ENCODE measurements at regions not wholly inside any gene's neighbourhood (a gene's known extent, or its start where the extent isn't known, plus 50 kb on each side); places are given as distances from the start of the nearest gene placed in this dataset.

- Histone ChIP-seq H3K4me2 (ENCODE audit: low read length) (no peak overlapping the region), H2AFZ (ENCODE audit: low read length) (no peak overlapping the region)
Observed at GRCh38 chr6:40256224-40256623, 322.0 kb upstream of the MOCS1 start.

DNA sequence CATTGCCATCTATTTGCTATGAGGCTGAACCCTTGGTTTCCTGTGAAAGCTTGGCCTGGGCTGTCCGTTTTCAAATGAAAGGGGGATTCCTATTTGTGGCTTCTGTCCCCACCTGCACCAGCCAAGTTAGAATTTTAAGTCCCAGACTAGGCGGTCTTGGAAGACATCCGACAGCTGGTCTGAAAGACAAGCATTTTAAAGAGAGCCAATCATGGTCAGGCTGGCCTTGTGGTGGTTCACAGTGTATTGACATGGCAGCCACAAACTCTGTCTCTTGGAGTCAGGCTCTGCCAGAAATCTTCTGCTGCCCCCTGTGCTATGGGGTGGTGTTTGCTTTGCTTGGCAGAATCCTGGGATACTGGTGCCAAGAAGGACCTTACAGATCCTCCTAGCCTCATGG, 319.2 kb upstream of the MOCS1 start:
- Histone ChIP-seq H3K79me2 (ENCODE audit: insufficient read depth, low read length) (no peaks in the 10 kb centered on the region), H3K36me3 (ENCODE audit: insufficient read depth, low read length) (no peaks in the 10 kb centered on the region), H3K9me3 (ENCODE audit: low read length) (no peaks in the 10 kb centered on the region), H3K27ac (ENCODE audit: low read depth, low read length, poor library complexity, severe bottlenecking) (no peak overlapping the region), H3K4me2 (ENCODE audit: low read length) (no peak overlapping the region), H3K4me3 (ENCODE audit: low read depth, low read length, poor library complexity, severe bottlenecking) (no peak overlapping the region), H4K20me1 (ENCODE audit: insufficient read depth, low read length) (no peaks in the 10 kb centered on the region), H2AFZ (ENCODE audit: low read length) (no peak overlapping the region), H3K9ac (ENCODE audit: low read length) (no peak overlapping the region), H3F3A (ENCODE audit: insufficient read depth, low read length) (no peaks in the 10 kb centered on the region), H3K9me2 (ENCODE audit: low read depth, low read length) (no peaks in the 10 kb centered on the region), H3K4me1 (ENCODE audit: insufficient read depth, low read length, severe bottlenecking) (peaks cover 5% of the 10 kb centered on the region), H3K27me3 (ENCODE audit: insufficient read depth, low read length) (no peaks in the 10 kb centered on the region)
- TF ChIP-seq CTCF (IDR thresholded peaks at IDR 0.05; ENCODE audit: low read length) (no peak), EZH2 (IDR thresholded peaks at IDR 0.05; ENCODE audit: borderline replicate concordance, low read length) (no peak)

More at GRCh38 chr6:40256224-40256623, 322.0 kb upstream of the MOCS1 start:
- Histone ChIP-seq H3K27me3 (ENCODE audit: insufficient read depth, low read length) (no peaks in the 10 kb centered on the region), H3K4me1 (ENCODE audit: insufficient read depth, low read length, severe bottlenecking) (peaks cover 5% of the 10 kb centered on the region), H3K9ac (ENCODE audit: low read length) (no peak overlapping the region), H3K27ac (ENCODE audit: low read depth, low read length, poor library complexity, severe bottlenecking) (no peak overlapping the region), H3K4me3 (ENCODE audit: low read depth, low read length, poor library complexity, severe bottlenecking) (no peak overlapping the region), H3K9me2 (ENCODE audit: low read depth, low read length) (no peaks in the 10 kb centered on the region), H3F3A (ENCODE audit: insufficient read depth, low read length) (no peaks in the 10 kb centered on the region), H3K36me3 (ENCODE audit: insufficient read depth, low read length) (no peaks in the 10 kb centered on the region), H3K79me2 (ENCODE audit: insufficient read depth, low read length) (no peaks in the 10 kb centered on the region), H3K9me3 (ENCODE audit: low read length) (no peaks in the 10 kb centered on the region), H4K20me1 (ENCODE audit: insufficient read depth, low read length) (no peaks in the 10 kb centered on the region)
- TF ChIP-seq CTCF (IDR thresholded peaks at IDR 0.05; ENCODE audit: low read length) (no peak), EZH2 (IDR thresholded peaks at IDR 0.05; ENCODE audit: borderline replicate concordance, low read length) (no peak)

GRCh38 chr6:40252531-40253258, 318.4 kb upstream of the MOCS1 start:
- no peaks in the 10 kb centered on the region for H3K36me3 ChIP-seq (ENCODE audit: insufficient read depth, low read length)
- no peak overlapping the region for H2AFZ ChIP-seq (ENCODE audit: low read length)
- no peak overlapping the region for H3K27ac ChIP-seq (ENCODE audit: low read depth, low read length, poor library complexity, severe bottlenecking)
- no peaks in the 10 kb centered on the region for H4K20me1 ChIP-seq (ENCODE audit: insufficient read depth, low read length)
- H3F3A ChIP-seq (ENCODE audit: insufficient read depth, low read length) = no peaks in the 10 kb centered on the region
- no peak for TF ChIP-seq EZH2 (IDR thresholded peaks at IDR 0.05; ENCODE audit: borderline replicate concordance, low read length)
- TF ChIP-seq CTCF (IDR thresholded peaks at IDR 0.05; ENCODE audit: low read length) = no peak
- H3K4me2 ChIP-seq (ENCODE audit: low read length) = no peak overlapping the region
- peaks cover 5% of the 10 kb centered on the region for H3K4me1 ChIP-seq (ENCODE audit: insufficient read depth, low read length, severe bottlenecking)
- no peaks in the 10 kb centered on the region for H3K27me3 ChIP-seq (ENCODE audit: insufficient read depth, low read length)
- H3K9me3 ChIP-seq (ENCODE audit: low read length) = no peaks in the 10 kb centered on the region
- no peaks in the 10 kb centered on the region for H3K9me2 ChIP-seq (ENCODE audit: low read depth, low read length)
- no peak overlapping the region for H3K4me3 ChIP-seq (ENCODE audit: low read depth, low read length, poor library complexity, severe bottlenecking)
- no peaks in the 10 kb centered on the region for H3K79me2 ChIP-seq (ENCODE audit: insufficient read depth, low read length)
- H3K9ac ChIP-seq (ENCODE audit: low read length) = no peak overlapping the region

Data from OCI-LY1 (cell line).